ENCODE measurements at regions not wholly inside any gene's neighbourhood (a gene's known extent, or its start where the extent isn't known, plus 50 kb on each side); places are given as distances from the start of the nearest gene placed in this dataset.

GRCh38 chr5:5925191-5925590 is 453.2 kb downstream of the MED10 start:
- Histone ChIP-seq H3K27ac (no peak overlapping the region), H3K4me3 (no peak overlapping the region), H3K27me3 (no peaks in the 10 kb centered on the region), H3K36me3 (no peaks in the 10 kb centered on the region), H3K9me3 (no peaks in the 10 kb centered on the region), H3K4me1 (no peaks in the 10 kb centered on the region)
- intact Hi-C loops (cut with DNase I) = no loop called here
- TF ChIP-seq, protein P1, sequence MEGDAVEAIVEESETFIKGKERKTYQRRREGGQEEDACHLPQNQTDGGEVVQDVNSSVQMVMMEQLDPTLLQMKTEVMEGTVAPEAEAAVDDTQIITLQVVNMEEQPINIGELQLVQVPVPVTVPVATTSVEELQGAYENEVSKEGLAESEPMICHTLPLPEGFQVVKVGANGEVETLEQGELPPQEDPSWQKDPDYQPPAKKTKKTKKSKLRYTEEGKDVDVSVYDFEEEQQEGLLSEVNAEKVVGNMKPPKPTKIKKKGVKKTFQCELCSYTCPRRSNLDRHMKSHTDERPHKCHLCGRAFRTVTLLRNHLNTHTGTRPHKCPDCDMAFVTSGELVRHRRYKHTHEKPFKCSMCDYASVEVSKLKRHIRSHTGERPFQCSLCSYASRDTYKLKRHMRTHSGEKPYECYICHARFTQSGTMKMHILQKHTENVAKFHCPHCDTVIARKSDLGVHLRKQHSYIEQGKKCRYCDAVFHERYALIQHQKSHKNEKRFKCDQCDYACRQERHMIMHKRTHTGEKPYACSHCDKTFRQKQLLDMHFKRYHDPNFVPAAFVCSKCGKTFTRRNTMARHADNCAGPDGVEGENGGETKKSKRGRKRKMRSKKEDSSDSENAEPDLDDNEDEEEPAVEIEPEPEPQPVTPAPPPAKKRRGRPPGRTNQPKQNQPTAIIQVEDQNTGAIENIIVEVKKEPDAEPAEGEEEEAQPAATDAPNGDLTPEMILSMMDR (IDR thresholded peaks at IDR 0.05) = no peak
- ATAC-seq (no peak), DNase-seq (no peak)

DNA sequence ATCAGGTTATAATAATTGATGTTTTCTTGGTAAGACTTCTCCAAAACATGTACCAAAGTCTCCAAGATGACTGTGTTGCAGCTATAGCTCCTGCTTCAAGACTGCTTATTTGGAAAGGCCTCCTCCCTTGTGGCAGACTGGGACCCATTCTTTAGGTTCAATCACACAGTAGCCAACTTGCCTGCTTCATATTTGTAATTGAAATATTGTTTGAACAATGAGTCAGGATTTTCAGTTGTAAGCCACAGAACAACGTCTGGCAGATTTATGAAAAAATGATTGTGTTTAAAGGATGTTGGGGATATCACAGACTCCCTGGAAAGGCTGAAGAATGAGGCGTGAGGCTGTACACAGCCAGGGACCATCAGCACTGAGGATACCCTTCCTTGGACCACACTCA is 458.9 kb downstream of the MED10 start:
- TF ChIP-seq, protein P1 (IDR thresholded peaks at IDR 0.05) = no peak
- H3K27ac ChIP-seq = no peak overlapping the region
- H3K4me1 ChIP-seq = no peaks in the 10 kb centered on the region
- no peaks in the 10 kb centered on the region for H3K36me3 ChIP-seq
- no peak for ATAC-seq
- no peak overlapping the region for H3K4me3 ChIP-seq
- no peaks in the 10 kb centered on the region for H3K9me3 ChIP-seq
- no peak for DNase-seq
- intact Hi-C loops (cut with DNase I) = no loop called here
- H3K27me3 ChIP-seq = no peaks in the 10 kb centered on the region

GRCh38 chr5:5906778-5907177 is 471.6 kb downstream of the MED10 start:
- Histone ChIP-seq H3K9me3 (no peaks in the 10 kb centered on the region), H3K4me3 (no peak overlapping the region)

GRCh38 chr5:5905186-5905585 is 473.2 kb downstream of the MED10 start:
- no peaks in the 10 kb centered on the region for H3K27me3 ChIP-seq
- no peak for DNase-seq
- intact Hi-C loops (cut with DNase I) = no loop called here

More at GRCh38 chr5:5906778-5907177, 471.6 kb downstream of the MED10 start:
- DNase-seq (no peak), ATAC-seq (no peak)
- intact Hi-C loops (cut with DNase I) = no loop called here
- H3K27me3 ChIP-seq = no peaks in the 10 kb centered on the region
- no peaks in the 10 kb centered on the region for H3K36me3 ChIP-seq
- H3K4me1 ChIP-seq = no peaks in the 10 kb centered on the region
- TF ChIP-seq, protein P1 (IDR thresholded peaks at IDR 0.05) = no peak
- H3K27ac ChIP-seq = no peak overlapping the region

DNA sequence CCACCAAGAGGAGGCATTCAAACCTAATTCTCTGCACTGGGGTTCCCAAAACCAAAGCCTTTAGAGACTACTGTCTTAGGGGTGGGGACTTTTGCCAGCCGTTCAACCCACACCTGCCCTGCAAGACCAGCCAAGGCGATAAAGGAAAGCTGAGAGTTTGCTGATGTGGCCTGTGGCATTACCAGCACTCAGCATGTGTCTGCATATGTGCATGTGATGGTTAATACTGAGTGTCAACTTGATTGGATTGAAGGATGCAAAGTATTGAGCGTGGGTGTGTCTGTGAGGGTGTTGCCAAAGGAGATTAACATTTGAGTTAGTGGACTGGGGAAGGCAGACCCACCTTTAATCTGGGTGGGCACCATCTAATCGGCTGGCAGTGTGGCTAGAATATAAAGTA is 474.2 kb downstream of the MED10 start:
- H3K27me3 ChIP-seq = no peaks in the 10 kb centered on the region
- H3K36me3 ChIP-seq = no peaks in the 10 kb centered on the region
- no peaks in the 10 kb centered on the region for H3K4me1 ChIP-seq
- ATAC-seq (no peak), DNase-seq (no peak)
- TF ChIP-seq, protein P1 (IDR thresholded peaks at IDR 0.05) = no peak
- intact Hi-C loops (cut with DNase I) = no loop called here
- no peak overlapping the region for H3K4me3 ChIP-seq
- no peak overlapping the region for H3K27ac ChIP-seq
- no peaks in the 10 kb centered on the region for H3K9me3 ChIP-seq

More at GRCh38 chr5:5905186-5905585, 473.2 kb downstream of the MED10 start:
- Histone ChIP-seq H3K36me3 (no peaks in the 10 kb centered on the region), H3K4me3 (no peak overlapping the region), H3K4me1 (no peaks in the 10 kb centered on the region), H3K9me3 (no peaks in the 10 kb centered on the region), H3K27ac (no peak overlapping the region)
- TF ChIP-seq, protein P1 (IDR thresholded peaks at IDR 0.05) = no peak
- ATAC-seq = no peak
